ENCODE measurements at regions not wholly inside any gene's neighbourhood (a gene's known extent, or its start where the extent isn't known, plus 50 kb on each side); places are given as distances from the start of the nearest gene placed in this dataset.

DNA sequence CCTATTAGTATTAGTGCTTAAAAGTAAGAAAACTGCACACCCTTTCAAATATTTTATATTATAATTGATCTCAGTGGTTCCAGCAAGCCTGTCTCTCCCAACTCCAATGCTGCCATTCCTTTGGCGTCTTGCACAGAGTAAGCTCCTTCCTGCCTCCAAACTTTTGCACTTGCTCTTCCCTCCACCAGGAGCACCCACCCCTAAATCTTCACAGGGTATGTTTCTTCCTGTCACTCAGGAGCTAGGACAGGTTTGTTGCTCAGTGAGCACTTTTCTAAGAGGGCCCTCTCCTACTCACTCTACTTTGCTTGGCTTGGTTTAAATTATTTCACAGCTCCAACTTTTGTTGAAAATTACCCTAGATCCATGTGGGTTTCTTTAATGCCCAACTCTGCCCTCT lies 189.1 kb upstream of the ADRA1B start:
- Histone ChIP-seq H4K20me1 (ENCODE audit: insufficient read depth, low read length) (no peaks in the 10 kb centered on the region), H3K9ac (ENCODE audit: low read depth, low read length) (no peak overlapping the region), H3K4me3 (ENCODE audit: low read depth in 1 of 2, low read length in 2 of 2) (no peak overlapping the region), H3K9me3 (ENCODE audit: insufficient read depth, low read length, severe bottlenecking) (no peaks in the 10 kb centered on the region), H3K4me2 (ENCODE audit: insufficient read depth, low read length) (no peak overlapping the region), H3K79me2 (ENCODE audit: insufficient read depth, low read length) (no peaks in the 10 kb centered on the region), H2AFZ (ENCODE audit: low read depth, low read length) (no peak overlapping the region), H3K4me1 (ENCODE audit: insufficient read depth, low read length) (peaks cover 24% of the 10 kb centered on the region), H3K27ac (ENCODE audit: low read length) (no peak overlapping the region), H3K36me3 (ENCODE audit: insufficient read depth, low read length) (no peaks in the 10 kb centered on the region), H3K27me3 (ENCODE audit: insufficient read depth, low read length, poor library complexity) (no peaks in the 10 kb centered on the region)
- ATAC-seq (ENCODE audit: insufficient read depth, low read depth) = no peak
- TF ChIP-seq, protein P1, sequence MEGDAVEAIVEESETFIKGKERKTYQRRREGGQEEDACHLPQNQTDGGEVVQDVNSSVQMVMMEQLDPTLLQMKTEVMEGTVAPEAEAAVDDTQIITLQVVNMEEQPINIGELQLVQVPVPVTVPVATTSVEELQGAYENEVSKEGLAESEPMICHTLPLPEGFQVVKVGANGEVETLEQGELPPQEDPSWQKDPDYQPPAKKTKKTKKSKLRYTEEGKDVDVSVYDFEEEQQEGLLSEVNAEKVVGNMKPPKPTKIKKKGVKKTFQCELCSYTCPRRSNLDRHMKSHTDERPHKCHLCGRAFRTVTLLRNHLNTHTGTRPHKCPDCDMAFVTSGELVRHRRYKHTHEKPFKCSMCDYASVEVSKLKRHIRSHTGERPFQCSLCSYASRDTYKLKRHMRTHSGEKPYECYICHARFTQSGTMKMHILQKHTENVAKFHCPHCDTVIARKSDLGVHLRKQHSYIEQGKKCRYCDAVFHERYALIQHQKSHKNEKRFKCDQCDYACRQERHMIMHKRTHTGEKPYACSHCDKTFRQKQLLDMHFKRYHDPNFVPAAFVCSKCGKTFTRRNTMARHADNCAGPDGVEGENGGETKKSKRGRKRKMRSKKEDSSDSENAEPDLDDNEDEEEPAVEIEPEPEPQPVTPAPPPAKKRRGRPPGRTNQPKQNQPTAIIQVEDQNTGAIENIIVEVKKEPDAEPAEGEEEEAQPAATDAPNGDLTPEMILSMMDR (IDR thresholded peaks at IDR 0.05; ENCODE audit: borderline replicate concordance, extremely low read depth, low read length, poor library complexity, severe bottlenecking) = no peak
- no peak for TF ChIP-seq EZH2 (IDR thresholded peaks at IDR 0.05; ENCODE audit: borderline replicate concordance, low read depth, low read length, severe bottlenecking)
- no peak for DNase-seq

DNA sequence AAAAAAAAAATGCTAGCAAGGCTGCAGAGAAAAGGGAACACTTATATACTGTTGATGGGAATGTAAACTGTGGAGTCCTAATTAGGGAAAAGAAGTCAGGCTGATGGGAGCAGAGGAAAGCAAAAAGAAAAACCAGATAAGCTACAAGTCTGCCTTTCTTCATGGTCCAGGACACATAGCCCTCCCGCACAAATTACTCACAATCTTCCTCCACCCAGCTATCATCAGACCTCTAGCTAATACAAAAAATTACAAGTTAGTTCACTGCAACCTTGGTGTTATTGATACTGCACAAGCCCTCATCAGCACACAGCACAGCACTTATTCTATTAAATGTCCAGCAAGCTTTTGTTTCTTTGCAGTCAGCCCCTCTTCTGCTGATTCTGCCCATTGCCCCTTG lies 186.0 kb upstream of the ADRA1B start:
- Histone ChIP-seq H3K4me3 (ENCODE audit: low read depth in 1 of 2, low read length in 2 of 2) (no peak overlapping the region), H3K4me1 (ENCODE audit: insufficient read depth, low read length) (peaks cover 55% of the 10 kb centered on the region), H3K27ac (ENCODE audit: low read length) (peak overlapping the region; percentile 67; the same call in 1 of the 2 replicates), H3K4me2 (ENCODE audit: insufficient read depth, low read length) (no peak overlapping the region), H3K9ac (ENCODE audit: low read depth, low read length) (no peak overlapping the region), H3K79me2 (ENCODE audit: insufficient read depth, low read length) (no peaks in the 10 kb centered on the region), H4K20me1 (ENCODE audit: insufficient read depth, low read length) (no peaks in the 10 kb centered on the region), H3K36me3 (ENCODE audit: insufficient read depth, low read length) (no peaks in the 10 kb centered on the region), H2AFZ (ENCODE audit: low read depth, low read length) (no peak overlapping the region), H3K27me3 (ENCODE audit: insufficient read depth, low read length, poor library complexity) (no peaks in the 10 kb centered on the region), H3K9me3 (ENCODE audit: insufficient read depth, low read length, severe bottlenecking) (no peaks in the 10 kb centered on the region)
- no peak for DNase-seq
- no peak for ATAC-seq (ENCODE audit: insufficient read depth, low read depth)
- TF ChIP-seq, protein P1 (IDR thresholded peaks at IDR 0.05; ENCODE audit: borderline replicate concordance, extremely low read depth, low read length, poor library complexity, severe bottlenecking) = no peak
- no peak for TF ChIP-seq EZH2 (IDR thresholded peaks at IDR 0.05; ENCODE audit: borderline replicate concordance, low read depth, low read length, severe bottlenecking)

DNA sequence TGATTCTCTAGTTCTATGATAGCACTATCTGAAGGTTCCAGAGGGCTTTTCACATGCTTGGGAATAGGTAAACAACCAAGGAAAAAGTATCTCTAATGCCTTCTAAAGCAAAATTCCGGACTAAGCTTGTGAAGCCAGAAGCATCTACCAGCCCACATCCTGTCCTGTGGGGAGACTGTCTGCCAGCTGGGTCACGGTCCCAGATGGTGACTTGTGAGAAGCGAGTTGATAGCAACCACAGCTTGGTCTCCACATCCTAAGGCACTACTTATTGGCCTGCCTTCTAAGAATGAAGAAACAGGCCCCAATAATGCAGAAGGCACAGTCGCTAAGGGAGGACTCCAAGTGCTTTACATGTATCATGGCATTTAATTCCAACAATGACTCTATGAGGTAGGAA lies 184.1 kb upstream of the ADRA1B start:
- H3K9me3 ChIP-seq (ENCODE audit: insufficient read depth, low read length, severe bottlenecking) = no peaks in the 10 kb centered on the region
- H3K4me2 ChIP-seq (ENCODE audit: insufficient read depth, low read length) = peak overlapping the region; percentile 41; the same call in 1 of the 2 replicates
- no peak overlapping the region for H3K4me3 ChIP-seq (ENCODE audit: low read depth in 1 of 2, low read length in 2 of 2)
- ATAC-seq (ENCODE audit: insufficient read depth, low read depth) (peak; percentile 89), DNase-seq (peak; percentile 95)
- H3K27ac ChIP-seq (ENCODE audit: low read length) = peak overlapping the region; percentile 88
- no peaks in the 10 kb centered on the region for H3K36me3 ChIP-seq (ENCODE audit: insufficient read depth, low read length)
- TF ChIP-seq, protein P1 (IDR thresholded peaks at IDR 0.05; ENCODE audit: borderline replicate concordance, extremely low read depth, low read length, poor library complexity, severe bottlenecking) = no peak
- no peak for TF ChIP-seq EZH2 (IDR thresholded peaks at IDR 0.05; ENCODE audit: borderline replicate concordance, low read depth, low read length, severe bottlenecking)
- no peak overlapping the region for H2AFZ ChIP-seq (ENCODE audit: low read depth, low read length)
- no peaks in the 10 kb centered on the region for H4K20me1 ChIP-seq (ENCODE audit: insufficient read depth, low read length)
- H3K4me1 ChIP-seq (ENCODE audit: insufficient read depth, low read length) = peaks cover 65% of the 10 kb centered on the region
- peak overlapping the region; percentile 32 for H3K9ac ChIP-seq (ENCODE audit: low read depth, low read length)
- no peaks in the 10 kb centered on the region for H3K27me3 ChIP-seq (ENCODE audit: insufficient read depth, low read length, poor library complexity)
- H3K79me2 ChIP-seq (ENCODE audit: insufficient read depth, low read length) = no peaks in the 10 kb centered on the region

DNA sequence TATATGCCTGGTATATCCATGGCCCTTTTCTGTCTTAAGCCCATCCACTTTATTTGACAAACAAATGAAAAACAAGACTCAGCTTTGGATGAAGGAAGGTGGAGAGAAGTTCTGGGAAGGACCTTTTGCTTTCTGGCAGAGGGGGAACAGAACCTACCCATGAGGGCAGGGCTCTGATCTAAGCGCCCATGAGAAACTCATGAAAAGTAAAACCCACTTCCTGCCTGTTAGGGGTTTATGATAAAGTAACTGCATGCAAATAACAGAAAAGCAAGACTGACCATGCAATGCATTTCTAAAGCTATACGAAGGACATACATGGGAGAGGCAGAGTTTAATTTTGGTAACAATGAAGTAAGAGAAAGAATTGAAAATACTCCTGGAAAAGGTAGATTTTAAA lies 181.9 kb upstream of the ADRA1B start:
- H4K20me1 ChIP-seq (ENCODE audit: insufficient read depth, low read length) = no peaks in the 10 kb centered on the region
- 0 out of 2 replicates have a peak overlapping the region, but pooled peaks have one; percentile 0 for H2AFZ ChIP-seq (ENCODE audit: low read depth, low read length)
- peak; percentile 65 for ATAC-seq (ENCODE audit: insufficient read depth, low read depth)
- no peak overlapping the region for H3K4me3 ChIP-seq (ENCODE audit: low read depth in 1 of 2, low read length in 2 of 2)
- peaks cover 65% of the 10 kb centered on the region for H3K4me1 ChIP-seq (ENCODE audit: insufficient read depth, low read length)
- DNase-seq = peak; percentile 78
- no peaks in the 10 kb centered on the region for H3K36me3 ChIP-seq (ENCODE audit: insufficient read depth, low read length)
- no peaks in the 10 kb centered on the region for H3K79me2 ChIP-seq (ENCODE audit: insufficient read depth, low read length)
- no peaks in the 10 kb centered on the region for H3K9me3 ChIP-seq (ENCODE audit: insufficient read depth, low read length, severe bottlenecking)
- no peak for TF ChIP-seq EZH2 (IDR thresholded peaks at IDR 0.05; ENCODE audit: borderline replicate concordance, low read depth, low read length, severe bottlenecking)
- TF ChIP-seq, protein P1 (IDR thresholded peaks at IDR 0.05; ENCODE audit: borderline replicate concordance, extremely low read depth, low read length, poor library complexity, severe bottlenecking) = no peak
- no peaks in the 10 kb centered on the region for H3K27me3 ChIP-seq (ENCODE audit: insufficient read depth, low read length, poor library complexity)
- H3K27ac ChIP-seq (ENCODE audit: low read length) = peak overlapping the region; percentile 83
- peak overlapping the region; percentile 38 for H3K4me2 ChIP-seq (ENCODE audit: insufficient read depth, low read length)
- peak overlapping the region; percentile 19; the same call in 1 of the 2 replicates for H3K9ac ChIP-seq (ENCODE audit: low read depth, low read length)
